B cell (primary cell): ENCODE measurements at regions not wholly inside any gene's neighbourhood (a gene's known extent, or its start where the extent isn't known, plus 50 kb on each side); places are given as distances from the start of the nearest gene placed in this dataset.

Experiments used
- ATAC-seq: fragments of 200-7000 bp; cut with Tn5 transposase; one replicate; pipeline ENCODE4 v1.10.0; 2021; ENCODE audit warnings: low read depth, mild to moderate bottlenecking, moderate number of reproducible peaks, moderate library complexity
- CTCF ChIA-PET: fragments of 350-600 bp; sonication (Branson Sonifier 250); formaldehyde crosslinking; loops from one replicate; lab custom pipeline; 2021; ENCODE audit warnings: antibody characterized with exemption, inconsistent platforms; lab: Charles Lee
- POLR2A ChIA-PET: fragments of 350-600 bp; sonication (Branson Sonifier 250); formaldehyde crosslinking; loops from one replicate; lab custom pipeline; 2021; ENCODE audit warnings: antibody characterized with exemption; lab: Charles Lee
- DNase-seq: peaks from one replicate; pipeline ENCODE4 v3.0.0; 2013
- H2AFZ ChIP-seq: 2 replicates; pipeline ENCODE4 v1.6.1; 2012; ENCODE audit warnings: mild to moderate bottlenecking, low read depth, low read length; ENCODE audit not compliant: insufficient read depth, poor library complexity, severe bottlenecking
- H3K27ac ChIP-seq, 2 donors: 1 replicate in 1 of 2; 2 replicates in 1 of 2; pipeline ENCODE4 v1.5.1; 2012 to 2013; ENCODE audit warnings: low read length in 2 of 2, mild to moderate bottlenecking in 2 of 2, moderate library complexity in 1 of 2
- H3K27me3 ChIP-seq, 4 experiments: fragments of 200-600 bp in 1 of 4; sonication (generic) in 1 of 4; replicated peaks in 1 of 4; 1 replicate in 2 of 4; 2 replicates in 2 of 4; pipeline versions ENCODE4 v1.6.1 to v1.7.0; 2013 to 2016; ENCODE audit warnings: low read length in 3 of 4, mild to moderate bottlenecking in 2 of 4, mixed read lengths in 1 of 4, moderate library complexity in 1 of 4; ENCODE audit not compliant: insufficient read depth in 4 of 4, control insufficient read depth in 3 of 4; ENCODE audit errors: control extremely low read depth in 1 of 4
- H3K36me3 ChIP-seq, 2 experiments: replicated peaks in 1 of 2; 1 replicate in 1 of 2; 2 replicates in 1 of 2; pipeline versions ENCODE4 v1.6.1 to v1.7.1; 2013; ENCODE audit warnings: low read length in 1 of 2; ENCODE audit not compliant: insufficient read depth in 2 of 2, control insufficient read depth in 1 of 2; ENCODE audit errors: control extremely low read depth in 1 of 2, extremely low read depth in 1 of 2
- H3K4me1 ChIP-seq, 2 donors: fragments of 200-600 bp in 1 of 2; sonication (generic) in 1 of 2; 1 replicate in 1 of 2; 2 replicates in 1 of 2; pipeline versions ENCODE4 v1.5.1 to v1.6.1; 2013 to 2017; ENCODE audit warnings: low read length in 2 of 2; ENCODE audit not compliant: control insufficient read depth in 2 of 2, insufficient read depth in 2 of 2
- H3K4me2 ChIP-seq: replicated peaks from 2 replicates; pipeline ENCODE3; 2012; ENCODE audit warnings: mild to moderate bottlenecking, low read depth, low read length; ENCODE audit not compliant: poor library complexity, severe bottlenecking
- H3K4me3 ChIP-seq, 5 experiments: fragments of 200-600 bp in 1 of 5; sonication (generic) in 1 of 5; 1 replicate in 3 of 5; 2 replicates in 2 of 5; pipeline versions ENCODE4 v1.5.1 to v1.7.0; 2011 to 2016; ENCODE audit warnings: low read length in 4 of 5, mild to moderate bottlenecking in 4 of 5, low read depth in 2 of 5, control low read depth in 1 of 5, moderate library complexity in 1 of 5; ENCODE audit not compliant: insufficient read depth in 1 of 5; ENCODE audit errors: control extremely low read depth in 1 of 5, extremely low read depth in 1 of 5
- H3K79me2 ChIP-seq: fragments of 200-600 bp; sonication (generic); one replicate; pipeline ENCODE4 v1.6.0; 2016; ENCODE audit warnings: low read length; ENCODE audit not compliant: control insufficient read depth, insufficient read depth
- H3K9ac ChIP-seq: fragments of 200-600 bp; sonication (generic); 2 replicates; pipeline ENCODE4 v1.6.1; 2017; ENCODE audit warnings: mild to moderate bottlenecking, low read length, moderate library complexity
- H3K9me3 ChIP-seq, 3 donors: one replicate each; pipeline versions ENCODE4 v1.6.1 to v1.7.1; 2013; ENCODE audit warnings: low read length in 2 of 3; ENCODE audit not compliant: control insufficient read depth in 2 of 3, insufficient read depth in 1 of 3; ENCODE audit errors: control extremely low read depth in 1 of 3
- H4K20me1 ChIP-seq: 2 replicates; pipeline ENCODE4 v1.6.0; 2012; ENCODE audit warnings: mild to moderate bottlenecking, low read length; ENCODE audit not compliant: insufficient read depth, control insufficient read depth, poor library complexity, severe bottlenecking
- H3K27ac Mint-ChIP-seq: one replicate; pipeline ENCODE4 v1.8.0; 2021; ENCODE audit warnings: mixed read lengths
- H3K27me3 Mint-ChIP-seq: one replicate; pipeline ENCODE4 v1.8.0; 2021; ENCODE audit warnings: mixed read lengths
- H3K4me1 Mint-ChIP-seq: one replicate; pipeline ENCODE4 v1.8.0; 2021; ENCODE audit warnings: mixed read lengths
- H3K4me3 Mint-ChIP-seq: one replicate; pipeline ENCODE4 v1.8.0; 2021; ENCODE audit warnings: mixed read lengths
- H3K9me3 Mint-ChIP-seq: one replicate; pipeline ENCODE4 v1.8.0; 2022; ENCODE audit warnings: mixed read lengths; ENCODE audit not compliant: insufficient read depth
- EZH2 ChIP-seq: IDR thresholded peaks from 2 replicates; pipeline ENCODE4 v1.6.1; 2012; ENCODE audit warnings: borderline replicate concordance, low read depth, mild to moderate bottlenecking, moderate library complexity, low read length; ENCODE audit not compliant: insufficient read depth, poor library complexity, severe bottlenecking
- WGBS: methylation state at CpG from one replicate; pipeline ENCODE4 v1.1.5; 2013; ENCODE audit warnings: missing lambda C conversion rate; ENCODE audit not compliant: insufficient coverage; 5-methylcytosine and 5-hydroxymethylcytosine counted together
- intact Hi-C: fragments of 100-400 bp; cut with micrococcal nuclease; formaldehyde crosslinking; loops from one replicate; pipeline ENCODE4 v1.10.0; 2022
- TF ChIP-seq, protein P1 (sequence below): fragments of 200-600 bp; IDR thresholded peaks from one replicate; pipeline ENCODE4 v1.8.0; 2022; ENCODE audit warnings: antibody characterized with exemption, mild to moderate bottlenecking

DNA sequence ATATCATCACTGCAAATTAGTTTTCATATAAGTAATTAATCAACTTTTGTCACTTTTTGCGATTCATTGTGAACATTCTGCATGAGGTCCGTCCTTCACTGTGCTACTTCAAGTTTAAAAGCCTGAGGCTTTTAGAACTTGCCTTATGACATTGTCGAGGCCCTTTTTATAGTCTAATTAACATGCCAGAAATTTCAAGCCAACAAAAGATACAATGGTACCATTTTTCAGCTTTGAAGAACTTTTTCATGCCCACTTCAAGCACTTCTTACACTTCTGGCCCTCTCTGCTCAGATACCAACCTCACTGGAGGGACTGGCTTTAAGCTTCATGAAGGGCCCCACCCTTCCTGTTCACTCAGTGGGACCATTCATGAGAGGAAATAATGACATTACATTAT is 323.1 kb downstream of the TPBG start:
- DNase-seq (no peak), ATAC-seq (no peak)
- CTCF ChIA-PET, result no interaction called here
- H3K4me2 ChIP-seq, result no peak overlapping the region
- POLR2A ChIA-PET, result no interaction called here
- Mint-ChIP-seq H3K27me3 (no peaks in the 10 kb centered on the region), H3K4me3 (no peak overlapping the region), H3K9me3 (no peaks in the 10 kb centered on the region), H3K4me1 (no peaks in the 10 kb centered on the region), H3K27ac (no peak overlapping the region)
- WGBS, result 89% methylated on average over 1 of the region's 3 CpGs
- no peaks in the 10 kb centered on the region for H3K9me3 ChIP-seq
- H3K9ac ChIP-seq, result no peak overlapping the region
- H3K27ac ChIP-seq, result no peak overlapping the region
- no peaks in the 10 kb centered on the region for H3K79me2 ChIP-seq
- no peak overlapping the region for H3K4me3 ChIP-seq
- H3K36me3 ChIP-seq, result no peaks in the 10 kb centered on the region
- no peaks in the 10 kb centered on the region for H4K20me1 ChIP-seq
- H3K27me3 ChIP-seq, result no peaks in the 10 kb centered on the region
- H3K4me1 ChIP-seq, result no peaks in the 10 kb centered on the region
- H2AFZ ChIP-seq, result no peak overlapping the region
- TF ChIP-seq, protein P1, sequence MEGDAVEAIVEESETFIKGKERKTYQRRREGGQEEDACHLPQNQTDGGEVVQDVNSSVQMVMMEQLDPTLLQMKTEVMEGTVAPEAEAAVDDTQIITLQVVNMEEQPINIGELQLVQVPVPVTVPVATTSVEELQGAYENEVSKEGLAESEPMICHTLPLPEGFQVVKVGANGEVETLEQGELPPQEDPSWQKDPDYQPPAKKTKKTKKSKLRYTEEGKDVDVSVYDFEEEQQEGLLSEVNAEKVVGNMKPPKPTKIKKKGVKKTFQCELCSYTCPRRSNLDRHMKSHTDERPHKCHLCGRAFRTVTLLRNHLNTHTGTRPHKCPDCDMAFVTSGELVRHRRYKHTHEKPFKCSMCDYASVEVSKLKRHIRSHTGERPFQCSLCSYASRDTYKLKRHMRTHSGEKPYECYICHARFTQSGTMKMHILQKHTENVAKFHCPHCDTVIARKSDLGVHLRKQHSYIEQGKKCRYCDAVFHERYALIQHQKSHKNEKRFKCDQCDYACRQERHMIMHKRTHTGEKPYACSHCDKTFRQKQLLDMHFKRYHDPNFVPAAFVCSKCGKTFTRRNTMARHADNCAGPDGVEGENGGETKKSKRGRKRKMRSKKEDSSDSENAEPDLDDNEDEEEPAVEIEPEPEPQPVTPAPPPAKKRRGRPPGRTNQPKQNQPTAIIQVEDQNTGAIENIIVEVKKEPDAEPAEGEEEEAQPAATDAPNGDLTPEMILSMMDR, result no peak
- TF ChIP-seq EZH2, result no peak
- intact Hi-C loops, result no loop called here

DNA sequence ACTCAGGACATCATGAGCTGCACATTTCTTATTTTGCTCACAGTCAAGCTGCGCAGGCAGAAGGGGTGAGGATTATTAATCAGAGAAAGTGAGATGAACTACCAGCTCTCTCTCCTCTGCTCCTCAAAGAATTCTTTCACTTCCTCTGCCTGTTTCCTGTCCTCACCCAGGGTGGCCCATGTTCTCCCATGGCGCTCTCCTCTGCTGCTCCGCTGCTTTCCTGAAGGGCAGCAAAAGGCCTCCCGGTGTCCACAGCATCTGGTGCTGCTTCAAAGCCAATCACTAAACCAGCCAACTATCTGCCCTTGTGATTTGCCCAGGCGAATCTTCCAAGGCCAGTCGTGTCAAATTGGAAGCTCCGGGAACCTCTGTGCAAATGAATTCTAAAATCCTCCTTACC is 324.2 kb downstream of the TPBG start:
- Mint-ChIP-seq H3K9me3 (no peaks in the 10 kb centered on the region), H3K27me3 (no peaks in the 10 kb centered on the region), H3K4me1 (no peaks in the 10 kb centered on the region), H3K27ac (no peak overlapping the region), H3K4me3 (no peak overlapping the region)
- intact Hi-C loops, result no loop called here
- Histone ChIP-seq H2AFZ (no peak overlapping the region), H3K4me1 (no peaks in the 10 kb centered on the region), H3K79me2 (no peaks in the 10 kb centered on the region), H3K27me3 (no peaks in the 10 kb centered on the region), H3K4me3 (no peak overlapping the region), H4K20me1 (no peaks in the 10 kb centered on the region), H3K4me2 (no peak overlapping the region), H3K9me3 (no peaks in the 10 kb centered on the region), H3K36me3 (no peaks in the 10 kb centered on the region), H3K27ac (no peak overlapping the region), H3K9ac (no peak overlapping the region)
- POLR2A ChIA-PET, result no interaction called here
- CTCF ChIA-PET, result no interaction called here
- 87% methylated on average over 6 of the region's 7 CpGs for WGBS
- ATAC-seq (no peak), DNase-seq (no peak)
- TF ChIP-seq EZH2, result no peak
- TF ChIP-seq, protein P1, result no peak
